ENCODE measurements at regions not wholly inside any gene's neighbourhood (a gene's known extent, or its start where the extent isn't known, plus 50 kb on each side); places are given as distances from the start of the nearest gene placed in this dataset.

GRCh38 chr3:159817571-159817970 lies 171.1 kb upstream of the IL12A start:
- H3K9me3 ChIP-seq (ENCODE audit: low read depth): no peaks in the 10 kb centered on the region
- no peak overlapping the region for H3K27ac ChIP-seq
- no peak overlapping the region for H3K4me3 ChIP-seq
- DNase-seq (ENCODE audit: low spot score): no peak
- no peaks in the 10 kb centered on the region for H3K9me2 ChIP-seq (replicated peaks; ENCODE audit: insufficient read depth)
- H3K79me2 ChIP-seq: peaks cover 6% of the 10 kb centered on the region
- no peak for TF ChIP-seq CTCF (IDR thresholded peaks at IDR 0.05; ENCODE audit: poor library complexity)
- no peak overlapping the region for H3K4me2 ChIP-seq
- H3K36me3 ChIP-seq (replicated peaks; ENCODE audit: insufficient read depth, low read depth): no peaks in the 10 kb centered on the region
- no peaks in the 10 kb centered on the region for H3K27me3 ChIP-seq
- H3K4me1 ChIP-seq (ENCODE audit: insufficient read depth): peaks cover 3% of the 10 kb centered on the region
- H4K20me1 ChIP-seq (ENCODE audit: insufficient read depth, poor library complexity, severe bottlenecking): no peaks in the 10 kb centered on the region
- H2AFZ ChIP-seq: no peak overlapping the region
- WGBS (ENCODE audit: low lambda C conversion rate, missing lambda C conversion rate): 82% methylated on average over 3 of the region's 3 CpGs

- WGBS (ENCODE audit: low lambda C conversion rate, missing lambda C conversion rate): 52% methylated on average over 3 of the region's 3 CpGs
- DNase-seq (ENCODE audit: low spot score): no peak
- Histone ChIP-seq H3K4me1 (ENCODE audit: insufficient read depth) (peaks cover 5% of the 10 kb centered on the region), H3K4me3 (no peak overlapping the region), H3K79me2 (peaks cover 6% of the 10 kb centered on the region), H3K4me2 (no peak overlapping the region), H3K9me3 (ENCODE audit: low read depth) (no peaks in the 10 kb centered on the region), H2AFZ (no peak overlapping the region), H3K36me3 (replicated peaks; ENCODE audit: insufficient read depth, low read depth) (no peaks in the 10 kb centered on the region), H3K27ac (no peak overlapping the region), H3K27me3 (no peaks in the 10 kb centered on the region), H4K20me1 (ENCODE audit: insufficient read depth, poor library complexity, severe bottlenecking) (no peaks in the 10 kb centered on the region), H3K9me2 (replicated peaks; ENCODE audit: insufficient read depth) (no peaks in the 10 kb centered on the region)
- no peak for TF ChIP-seq EZH2phosphoT487 (IDR thresholded peaks at IDR 0.05; ENCODE audit: low read depth, severe bottlenecking, unreplicated experiment)
- no peak for TF ChIP-seq CTCF (IDR thresholded peaks at IDR 0.05; ENCODE audit: poor library complexity)
- no peak for TF ChIP-seq EZH2 (IDR thresholded peaks at IDR 0.05; ENCODE audit: borderline replicate concordance)
Observed at GRCh38 chr3:159818399-159818798, 170.2 kb upstream of the IL12A start.

- no peak overlapping the region for H3K4me2 ChIP-seq
- TF ChIP-seq EZH2phosphoT487 (IDR thresholded peaks at IDR 0.05; ENCODE audit: low read depth, severe bottlenecking, unreplicated experiment) (no peak), EZH2 (IDR thresholded peaks at IDR 0.05; ENCODE audit: borderline replicate concordance) (no peak), CTCF (IDR thresholded peaks at IDR 0.05; ENCODE audit: poor library complexity) (no peak)
- no peak for DNase-seq (ENCODE audit: low spot score)
- no peaks in the 10 kb centered on the region for H3K36me3 ChIP-seq (replicated peaks; ENCODE audit: insufficient read depth, low read depth)
- H3K27me3 ChIP-seq: no peaks in the 10 kb centered on the region
- 84% methylated on average over 3 of the region's 3 CpGs for WGBS (ENCODE audit: low lambda C conversion rate, missing lambda C conversion rate)
- H3K4me3 ChIP-seq: no peak overlapping the region
- H3K4me1 ChIP-seq (ENCODE audit: insufficient read depth): peaks cover 9% of the 10 kb centered on the region
- peaks cover 6% of the 10 kb centered on the region for H3K79me2 ChIP-seq
- H3K9me2 ChIP-seq (replicated peaks; ENCODE audit: insufficient read depth): no peaks in the 10 kb centered on the region
- H4K20me1 ChIP-seq (ENCODE audit: insufficient read depth, poor library complexity, severe bottlenecking): no peaks in the 10 kb centered on the region
- H2AFZ ChIP-seq: no peak overlapping the region
- no peak overlapping the region for H3K27ac ChIP-seq
- H3K9me3 ChIP-seq (ENCODE audit: low read depth): no peaks in the 10 kb centered on the region
Observed at GRCh38 chr3:159818997-159819500, 169.6 kb upstream of the IL12A start.

GRCh38 chr3:159819676-159820075 lies 169.0 kb upstream of the IL12A start:
- peaks cover 6% of the 10 kb centered on the region for H3K79me2 ChIP-seq
- no peaks in the 10 kb centered on the region for H3K36me3 ChIP-seq (replicated peaks; ENCODE audit: insufficient read depth, low read depth)
- H3K4me3 ChIP-seq: no peak overlapping the region
- H3K4me2 ChIP-seq: no peak overlapping the region
- no peak overlapping the region for H2AFZ ChIP-seq
- H3K4me1 ChIP-seq (ENCODE audit: insufficient read depth): peaks cover 11% of the 10 kb centered on the region
- TF ChIP-seq CTCF (IDR thresholded peaks at IDR 0.05; ENCODE audit: poor library complexity): no peak
- TF ChIP-seq EZH2 (IDR thresholded peaks at IDR 0.05; ENCODE audit: borderline replicate concordance): no peak
- no peak for TF ChIP-seq EZH2phosphoT487 (IDR thresholded peaks at IDR 0.05; ENCODE audit: low read depth, severe bottlenecking, unreplicated experiment)
- no peaks in the 10 kb centered on the region for H4K20me1 ChIP-seq (ENCODE audit: insufficient read depth, poor library complexity, severe bottlenecking)
- WGBS (ENCODE audit: low lambda C conversion rate, missing lambda C conversion rate): 100% methylated on average over 1 of the region's 1 CpG
- H3K27ac ChIP-seq: no peak overlapping the region
- H3K9me3 ChIP-seq (ENCODE audit: low read depth): no peaks in the 10 kb centered on the region
- H3K27me3 ChIP-seq: no peaks in the 10 kb centered on the region
- no peaks in the 10 kb centered on the region for H3K9me2 ChIP-seq (replicated peaks; ENCODE audit: insufficient read depth)
- no peak for DNase-seq (ENCODE audit: low spot score)

Data from hepatocyte (in vitro differentiated cells).